ENCODE measurements at regions not wholly inside any gene's neighbourhood (a gene's known extent, or its start where the extent isn't known, plus 50 kb on each side); places are given as distances from the start of the nearest gene placed in this dataset.

DNA sequence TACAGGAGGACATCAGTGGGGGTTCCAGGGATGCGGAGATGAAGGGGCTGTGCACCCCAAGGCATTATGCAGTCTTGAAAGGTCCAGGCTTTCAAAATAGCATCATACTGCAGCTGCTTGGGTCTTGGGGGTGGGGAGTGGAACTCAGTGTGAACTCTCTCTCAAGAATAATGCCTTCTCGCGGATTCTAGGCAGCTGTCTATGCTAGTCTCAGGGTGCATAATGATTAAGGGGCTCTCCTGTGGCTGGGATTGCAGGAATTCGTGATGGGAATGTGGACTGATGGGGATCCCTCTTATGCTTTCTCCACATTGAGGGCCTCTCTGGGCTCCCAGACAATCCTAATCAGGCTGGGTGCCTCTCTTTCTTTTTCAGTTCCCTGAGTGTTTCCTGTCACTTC lies 172.2 kb upstream of the ARHGAP24 start:
- TF ChIP-seq, protein P1, sequence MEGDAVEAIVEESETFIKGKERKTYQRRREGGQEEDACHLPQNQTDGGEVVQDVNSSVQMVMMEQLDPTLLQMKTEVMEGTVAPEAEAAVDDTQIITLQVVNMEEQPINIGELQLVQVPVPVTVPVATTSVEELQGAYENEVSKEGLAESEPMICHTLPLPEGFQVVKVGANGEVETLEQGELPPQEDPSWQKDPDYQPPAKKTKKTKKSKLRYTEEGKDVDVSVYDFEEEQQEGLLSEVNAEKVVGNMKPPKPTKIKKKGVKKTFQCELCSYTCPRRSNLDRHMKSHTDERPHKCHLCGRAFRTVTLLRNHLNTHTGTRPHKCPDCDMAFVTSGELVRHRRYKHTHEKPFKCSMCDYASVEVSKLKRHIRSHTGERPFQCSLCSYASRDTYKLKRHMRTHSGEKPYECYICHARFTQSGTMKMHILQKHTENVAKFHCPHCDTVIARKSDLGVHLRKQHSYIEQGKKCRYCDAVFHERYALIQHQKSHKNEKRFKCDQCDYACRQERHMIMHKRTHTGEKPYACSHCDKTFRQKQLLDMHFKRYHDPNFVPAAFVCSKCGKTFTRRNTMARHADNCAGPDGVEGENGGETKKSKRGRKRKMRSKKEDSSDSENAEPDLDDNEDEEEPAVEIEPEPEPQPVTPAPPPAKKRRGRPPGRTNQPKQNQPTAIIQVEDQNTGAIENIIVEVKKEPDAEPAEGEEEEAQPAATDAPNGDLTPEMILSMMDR (IDR thresholded peaks at IDR 0.05 in 8 of 11, conservative IDR thresholded peaks at IDR 0.05 in 3 of 11): no peak
- no peak for TF ChIP-seq POLR2A (IDR thresholded peaks at IDR 0.05)
